Stimulated activated CD4-positive, alpha-beta T cell treated with anti-CD3 and anti-CD28 coated beads, Interleukin-2, amount 100 ng/mL, for 48 hours (primary cell): ENCODE measurements at regions not wholly inside any gene's neighbourhood (a gene's known extent, or its start where the extent isn't known, plus 50 kb on each side); places are given as distances from the start of the nearest gene placed in this dataset.

Source experiments
- DNase-seq, 2 donors: peaks; one replicate each; pipeline ENCODE4 v3.0.0-alpha.2; 2020

DNA sequence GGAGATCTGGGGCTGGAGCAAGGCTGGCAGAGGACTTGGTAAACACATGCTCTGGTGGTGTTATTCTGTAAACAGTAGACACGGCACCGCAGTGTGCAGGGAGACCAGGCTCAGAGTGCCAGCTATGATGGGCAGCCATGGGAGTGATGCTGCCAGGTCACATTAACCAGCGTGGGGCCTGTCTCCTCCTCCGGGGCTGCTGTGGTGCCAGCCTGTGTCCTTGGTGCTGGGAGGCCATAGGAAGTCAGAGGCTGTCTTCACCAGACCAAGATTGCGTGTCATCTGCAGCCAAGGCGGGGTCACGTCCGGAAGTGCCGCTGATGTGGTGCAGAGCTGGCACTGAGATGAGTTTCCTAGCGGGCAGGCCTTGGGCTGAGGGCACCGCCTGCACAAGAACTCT is 236.0 kb downstream of the GLRX3 start:
- no peak for DNase-seq

DNA sequence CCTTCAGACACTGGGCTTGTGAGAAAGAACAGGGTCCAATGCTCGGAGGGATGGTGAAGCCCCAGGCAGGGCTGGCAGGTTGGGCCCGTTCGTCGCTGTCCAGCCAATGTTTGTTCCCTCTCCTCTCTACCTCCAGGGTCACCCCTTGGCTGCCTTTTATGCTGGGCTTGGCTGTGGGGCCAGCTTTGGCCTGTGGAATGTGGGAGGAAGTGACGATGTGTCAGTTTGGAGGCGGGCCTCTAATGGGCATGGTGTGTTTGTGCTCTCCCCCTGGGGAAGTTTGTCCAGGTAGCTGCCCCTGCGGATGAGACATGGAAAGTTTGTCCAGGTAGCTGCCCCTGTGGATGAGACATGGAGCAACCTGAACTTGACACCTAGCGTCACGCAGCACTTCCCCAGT is 236.7 kb downstream of the GLRX3 start:
- DNase-seq = no peak

DNA sequence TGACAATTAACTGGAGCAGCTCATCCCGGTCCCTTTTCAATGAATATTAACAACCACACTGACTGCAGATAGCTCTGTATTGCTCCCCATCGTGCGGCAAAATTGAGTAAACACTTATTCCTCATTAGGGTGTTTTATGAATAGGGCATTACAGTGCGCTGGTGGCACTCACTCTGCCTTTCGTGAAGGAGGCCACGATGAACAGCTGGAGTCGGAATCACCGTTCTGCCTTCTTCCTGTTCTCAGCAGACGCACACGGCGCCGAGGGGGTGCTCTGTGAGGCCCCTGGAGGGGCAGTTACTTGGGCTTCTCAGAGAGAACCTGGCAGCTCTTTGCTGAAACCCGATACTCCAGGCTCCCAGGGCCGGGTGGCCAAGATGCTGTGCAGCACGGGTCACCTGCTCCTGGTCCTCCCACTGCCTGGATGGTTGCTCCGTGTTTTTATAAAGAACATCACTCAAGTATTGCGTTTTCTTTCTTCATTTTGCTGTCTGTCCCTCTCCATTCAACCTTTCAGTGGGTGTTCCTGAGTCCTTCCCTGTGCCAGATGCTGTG is 241.9 kb downstream of the GLRX3 start:
- DNase-seq = no peak

DNA sequence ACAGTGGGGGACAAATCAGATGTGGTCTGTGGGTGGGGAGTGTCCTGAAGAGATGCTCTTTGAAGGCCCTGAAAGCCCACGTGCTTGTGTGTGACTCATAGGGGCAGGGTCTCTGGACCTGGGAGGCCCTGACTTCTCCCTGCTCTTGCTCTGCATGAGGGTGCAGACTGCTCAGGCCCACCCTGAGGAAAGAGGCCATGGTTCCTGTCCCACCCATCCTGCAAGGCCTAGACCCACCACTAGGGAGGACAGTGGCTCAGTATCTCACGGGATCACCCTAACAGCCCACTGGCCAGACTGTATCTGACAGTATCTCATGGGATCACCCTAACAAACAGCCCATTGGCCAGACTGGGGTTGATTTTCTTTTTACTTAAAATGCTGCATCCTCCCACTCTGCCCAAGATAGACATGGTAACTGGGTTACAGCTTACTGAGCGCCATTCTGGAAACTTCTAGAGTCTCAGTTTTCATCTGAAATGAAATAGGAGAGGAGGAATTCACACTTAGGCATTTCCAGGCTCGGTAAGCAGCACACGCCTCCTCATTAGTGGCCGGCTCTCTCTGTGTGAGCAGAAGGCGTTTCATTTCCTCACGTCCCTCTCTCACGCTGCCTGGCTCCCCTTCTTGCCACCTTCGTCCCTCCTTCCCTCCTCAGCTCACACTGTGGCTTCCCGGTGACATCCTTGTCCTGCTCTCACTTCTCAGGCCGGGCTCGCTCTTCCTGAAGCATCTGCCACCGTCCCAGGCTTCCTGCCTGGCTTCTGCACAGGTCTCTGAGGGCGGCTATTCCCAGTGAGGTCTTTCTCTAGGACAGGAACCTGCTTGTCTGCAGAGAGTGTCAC is 242.6 kb downstream of the GLRX3 start:
- no peak for DNase-seq

DNA sequence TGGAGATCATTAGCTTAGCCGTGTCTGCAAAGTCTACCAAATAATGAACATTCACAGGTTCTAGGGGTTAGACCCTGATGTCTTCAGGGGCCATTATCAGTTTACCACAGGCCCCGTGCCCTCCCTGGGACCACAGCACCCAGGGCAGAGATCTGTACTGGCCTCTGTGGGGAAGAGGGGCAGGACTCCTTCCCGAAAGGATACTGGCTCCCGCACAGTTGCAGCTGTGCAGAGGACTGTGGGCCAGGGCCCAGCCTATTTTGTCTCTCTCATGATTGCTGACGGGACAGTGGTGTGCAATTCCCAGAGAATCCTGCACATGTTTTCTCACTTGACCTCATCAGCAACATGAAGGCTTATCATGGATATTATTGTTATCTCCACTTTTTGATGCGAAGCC is 243.9 kb downstream of the GLRX3 start:
- DNase-seq = no peak

DNA sequence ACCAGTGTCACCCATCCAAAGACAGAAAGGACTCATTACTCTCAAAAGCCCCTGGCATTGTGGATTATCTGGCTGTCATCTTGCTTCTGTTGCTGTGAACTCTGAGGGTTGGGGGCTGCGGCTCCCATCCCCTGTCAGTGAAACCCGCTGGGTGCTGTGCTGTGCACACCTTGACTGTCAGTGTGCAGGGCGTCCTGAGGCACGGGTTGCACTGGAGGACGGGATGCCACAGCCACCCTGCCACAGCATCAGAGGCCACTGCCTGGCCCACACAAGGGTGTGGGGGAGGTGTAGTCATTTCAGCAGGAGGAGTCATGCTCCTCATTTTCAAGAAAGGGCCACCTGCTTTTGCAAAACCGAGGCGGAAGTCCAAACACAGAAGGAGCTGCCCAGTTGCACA is 245.8 kb downstream of the GLRX3 start:
- no peak for DNase-seq

DNA sequence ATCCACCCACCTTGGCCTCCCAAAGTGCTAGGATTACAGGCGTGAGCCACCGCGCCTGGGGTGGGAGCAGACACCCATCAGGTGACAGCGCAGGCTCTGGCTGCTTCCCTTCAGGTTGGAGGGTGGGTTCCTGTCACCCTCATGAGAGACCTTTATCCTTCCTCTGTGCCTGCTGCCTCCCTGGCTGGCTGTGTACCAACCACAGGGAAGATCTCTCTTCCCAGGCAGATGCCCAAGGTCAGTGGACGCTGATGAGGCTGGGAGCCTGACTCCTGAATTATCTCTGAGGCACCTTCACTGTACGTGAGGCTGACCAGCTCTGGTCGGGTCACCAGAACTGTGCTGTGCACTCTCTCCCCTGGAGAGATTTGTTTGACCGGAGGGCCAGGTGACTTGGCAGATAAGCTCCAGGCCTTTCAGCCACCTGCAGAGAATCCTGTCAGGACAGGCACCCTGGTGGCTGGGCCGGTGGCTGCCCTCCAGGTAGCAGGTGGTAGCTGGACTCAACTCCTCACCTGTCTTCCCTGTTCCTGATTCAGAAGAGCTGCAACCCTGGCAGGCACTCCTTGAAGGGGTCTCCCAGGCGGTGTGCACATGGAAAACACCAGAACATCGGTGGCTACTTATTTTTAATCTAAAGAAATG is 251.9 kb downstream of the GLRX3 start:
- DNase-seq = no peak

DNA sequence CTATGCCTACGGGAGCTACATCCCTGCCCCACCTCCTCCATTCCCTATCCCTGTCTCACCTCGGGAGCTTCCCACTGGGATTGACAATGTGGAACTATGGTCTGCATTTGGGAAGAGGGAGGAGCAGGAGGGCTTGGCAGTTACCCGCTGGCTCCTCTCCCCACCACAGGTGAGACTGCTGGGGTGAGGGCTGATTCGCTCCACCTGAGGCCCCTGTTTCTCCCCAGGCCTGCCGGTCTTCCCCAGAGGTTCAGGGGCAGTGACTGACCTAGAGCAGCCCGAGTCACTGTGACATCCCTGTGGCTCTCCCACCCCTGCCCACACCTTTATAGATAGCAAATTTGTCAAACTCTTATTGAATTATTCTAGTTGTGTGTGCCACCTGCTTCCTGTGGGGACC is 252.6 kb downstream of the GLRX3 start:
- no peak for DNase-seq

DNA sequence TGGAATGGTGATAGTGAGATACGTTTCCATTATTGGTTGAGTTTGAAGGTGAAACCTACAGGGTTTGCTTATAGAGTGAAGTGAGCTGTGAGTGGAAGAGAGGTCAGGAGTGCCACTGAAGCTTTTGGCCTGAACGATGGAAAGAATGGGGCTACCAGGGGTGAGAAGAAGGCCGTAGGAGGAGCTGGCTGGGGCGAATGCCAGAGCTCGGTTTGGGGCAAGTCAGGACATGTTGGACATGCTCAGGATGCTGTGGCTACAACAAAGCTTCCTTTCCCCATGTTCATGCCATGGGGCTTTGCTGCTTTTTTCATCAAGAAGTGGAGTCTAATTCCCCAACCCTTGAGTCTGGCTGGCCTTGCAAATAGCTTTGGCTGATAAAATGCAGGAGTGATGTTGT is 253.7 kb downstream of the GLRX3 start:
- DNase-seq = no peak

DNA sequence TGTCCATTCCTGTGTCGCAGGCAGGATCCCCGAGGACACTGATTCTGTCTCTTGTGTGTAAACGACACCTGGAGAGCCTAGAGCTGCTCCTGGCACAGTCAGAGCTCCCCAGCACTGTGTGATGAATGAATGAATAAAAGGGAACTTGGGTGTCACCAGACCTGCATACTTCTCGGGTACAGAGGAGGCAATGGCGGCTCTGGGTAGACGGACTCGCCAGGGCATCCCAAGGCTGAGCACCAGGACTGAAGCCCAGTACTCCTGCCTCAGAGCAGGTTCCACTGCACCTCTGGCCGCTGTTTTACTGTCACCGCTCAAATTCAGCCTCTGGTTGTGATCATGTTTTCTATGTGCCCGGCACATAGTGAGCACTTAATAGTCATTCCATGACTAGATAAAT is 255.8 kb downstream of the GLRX3 start:
- no peak for DNase-seq

DNA sequence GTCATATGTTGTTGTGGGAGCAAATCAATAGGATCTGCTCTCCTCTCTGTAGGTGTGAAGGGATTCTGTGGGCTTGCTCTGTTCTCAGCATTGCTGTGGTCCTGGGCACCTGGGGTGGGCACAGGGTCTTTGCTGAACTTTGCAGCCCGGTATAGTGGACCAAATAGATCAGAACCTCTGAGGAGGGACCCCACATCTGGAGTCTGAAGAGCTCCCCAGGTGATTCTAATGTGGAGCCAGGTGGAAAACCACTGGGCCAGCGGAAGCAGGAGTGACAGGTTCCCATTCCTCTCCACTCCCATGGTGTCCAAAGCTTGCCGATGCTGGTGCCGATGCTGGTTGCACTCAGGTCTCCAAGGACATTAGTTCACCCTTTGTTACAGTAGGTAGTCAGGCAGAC is 257.2 kb downstream of the GLRX3 start:
- DNase-seq = no peak

DNA sequence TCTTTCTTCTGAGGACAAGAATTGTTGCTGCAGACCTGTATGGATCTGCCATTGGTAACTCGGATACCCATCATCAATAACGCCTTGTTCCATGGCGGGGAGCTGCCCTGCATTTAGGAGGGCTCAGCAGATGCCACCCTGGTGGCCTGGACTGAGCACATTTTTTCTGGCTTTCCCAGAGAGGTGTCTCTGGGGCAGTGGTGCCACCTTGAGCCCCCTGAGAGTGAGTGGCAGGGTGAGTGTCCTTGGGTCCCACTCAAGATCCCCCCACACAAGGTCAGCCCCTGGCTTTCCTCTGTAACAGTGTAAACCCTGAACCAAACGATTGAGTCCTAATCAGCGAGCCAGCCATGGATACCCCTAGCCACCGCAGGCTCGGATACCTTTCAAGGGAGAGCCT is 258.6 kb downstream of the GLRX3 start:
- no peak for DNase-seq

DNA sequence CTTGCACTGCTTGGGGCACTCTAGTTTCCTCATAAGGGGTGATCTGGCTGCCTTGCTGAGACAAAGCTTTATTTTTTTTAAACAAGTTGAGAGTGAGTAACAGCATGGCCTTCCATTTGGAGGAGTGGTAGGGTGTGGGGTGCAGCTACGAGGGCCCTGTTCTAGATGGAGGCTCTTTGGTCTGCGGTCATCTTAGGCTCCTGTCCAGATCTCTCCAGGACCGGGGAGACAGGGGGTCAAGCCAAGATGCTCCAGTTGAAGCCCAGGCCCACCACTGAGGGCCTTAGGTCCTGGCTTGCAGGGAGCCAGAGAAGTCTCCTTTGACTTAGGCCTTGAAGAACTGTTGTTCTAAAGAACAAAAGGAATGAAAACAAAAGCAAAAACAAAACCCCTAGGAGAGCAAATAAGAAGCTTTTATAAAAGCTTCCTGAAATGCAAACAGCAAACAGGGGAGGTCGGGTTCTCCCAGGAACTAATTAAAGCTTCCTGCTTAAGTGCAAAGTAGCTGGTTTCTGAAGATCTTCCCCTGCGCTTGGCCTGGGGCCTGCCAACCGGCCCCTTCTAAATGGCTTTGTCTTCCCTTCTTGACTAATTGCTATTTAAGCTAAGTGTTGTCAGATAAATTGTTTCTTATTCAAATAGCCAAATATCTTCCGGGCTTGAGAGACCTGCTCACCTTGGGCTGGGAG is 259.2 kb downstream of the GLRX3 start:
- DNase-seq = no peak

DNA sequence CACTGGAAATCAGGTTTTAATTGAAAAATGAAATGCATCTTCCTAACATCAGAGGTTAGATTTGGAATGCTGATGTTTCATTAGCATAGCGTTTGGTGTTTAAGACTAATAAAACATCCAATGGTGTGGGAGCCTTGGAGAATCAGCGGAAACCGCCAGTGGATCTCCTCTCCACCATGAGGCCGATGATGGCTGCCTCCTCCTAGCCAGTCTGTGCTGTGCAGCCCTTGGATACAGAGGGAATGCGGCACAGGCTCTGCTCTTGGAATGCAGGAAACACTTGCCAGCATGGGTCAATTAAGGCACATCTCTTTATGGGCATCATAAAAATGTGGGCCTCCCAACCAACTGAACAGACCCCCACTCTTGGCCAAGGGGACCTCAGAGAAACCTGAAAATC is 259.9 kb downstream of the GLRX3 start:
- DNase-seq = no peak

DNA sequence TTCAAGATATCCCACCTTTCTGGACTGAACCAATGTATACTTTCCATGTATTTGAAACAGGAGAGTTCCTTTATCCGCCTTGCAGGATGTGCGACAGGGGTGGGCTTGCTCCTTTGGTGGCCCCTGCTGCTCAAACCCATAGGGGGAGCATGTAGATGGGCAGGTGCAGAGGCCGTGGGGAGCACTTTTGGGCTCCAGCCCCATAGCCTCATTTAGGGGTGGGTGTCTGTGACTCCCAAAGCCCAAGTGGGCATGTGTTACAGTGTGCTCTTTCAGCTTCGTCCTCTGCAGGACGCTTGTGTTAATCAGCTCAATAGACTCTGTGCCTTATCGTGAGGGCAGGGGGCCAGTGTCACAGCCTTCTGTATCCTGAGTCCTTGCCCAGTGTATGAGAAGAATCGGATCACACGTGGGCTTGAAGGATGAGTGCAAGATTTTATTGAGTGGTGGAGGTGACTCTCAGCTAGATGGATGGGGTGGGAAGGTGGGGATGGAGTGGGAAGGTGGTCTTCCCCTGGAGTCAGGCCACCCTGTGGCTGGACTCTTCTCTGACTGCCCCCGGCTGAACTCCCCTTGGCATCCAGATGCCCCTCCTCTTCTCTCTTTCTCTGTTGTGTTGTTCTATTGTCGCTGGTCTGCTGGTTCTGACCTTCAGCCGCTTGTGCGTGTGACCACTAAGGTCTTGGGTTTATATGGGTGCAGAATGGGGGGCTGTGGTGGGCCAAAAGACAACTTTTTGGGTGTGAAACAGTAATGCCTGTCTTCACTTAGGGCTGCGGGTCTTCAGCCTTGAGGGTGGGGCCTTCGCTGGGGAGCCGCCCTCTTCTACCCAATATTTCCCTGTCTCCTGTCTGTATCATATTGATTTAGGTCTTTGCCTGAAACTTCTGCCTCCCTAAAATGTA is 262.2 kb downstream of the GLRX3 start:
- DNase-seq = no peak

DNA sequence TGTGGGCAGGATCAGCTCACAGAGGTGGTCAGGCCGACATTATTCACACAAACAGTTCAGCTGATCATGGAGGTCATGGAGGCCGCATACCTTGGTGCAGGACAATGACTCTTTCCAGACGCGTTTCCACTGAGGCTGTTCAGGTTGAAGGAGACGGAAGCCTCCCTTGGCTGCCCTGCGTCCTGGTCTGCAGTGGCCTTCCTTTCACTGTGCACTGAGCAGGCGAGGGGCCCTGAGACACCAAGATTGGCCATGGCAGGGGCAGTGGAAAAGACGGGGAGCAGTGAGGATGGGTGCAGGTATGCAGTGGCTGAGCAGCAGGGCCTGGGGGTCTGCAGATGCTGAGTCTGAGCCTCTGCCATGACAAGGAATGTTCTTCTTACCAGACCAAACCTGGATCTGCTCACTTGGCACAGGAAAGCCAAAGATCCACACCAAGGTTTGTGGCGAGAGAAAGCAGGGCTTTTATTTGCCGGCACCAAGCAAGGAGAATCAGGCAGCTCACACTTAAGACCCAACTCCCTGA is 263.3 kb downstream of the GLRX3 start:
- DNase-seq = no peak

DNA sequence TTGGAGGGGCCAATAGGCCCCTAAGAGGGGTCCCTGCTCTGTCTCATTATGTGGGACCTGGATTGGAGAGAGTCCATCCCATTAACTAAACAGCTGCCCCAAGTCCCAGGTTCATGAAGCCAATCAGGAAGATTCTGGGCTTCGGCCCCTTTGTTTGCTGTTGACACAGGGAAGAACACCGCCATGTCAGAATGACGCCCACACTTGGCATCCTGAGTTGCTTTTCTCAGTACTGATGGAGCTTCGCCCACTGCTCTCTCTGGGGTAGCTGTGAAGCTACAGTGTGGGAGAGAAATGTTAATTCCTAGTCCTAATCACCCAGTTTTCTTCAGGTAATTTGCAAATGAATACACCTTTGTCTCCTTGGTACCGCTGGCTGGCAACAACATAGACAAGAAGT is 264.7 kb downstream of the GLRX3 start:
- DNase-seq = no peak

DNA sequence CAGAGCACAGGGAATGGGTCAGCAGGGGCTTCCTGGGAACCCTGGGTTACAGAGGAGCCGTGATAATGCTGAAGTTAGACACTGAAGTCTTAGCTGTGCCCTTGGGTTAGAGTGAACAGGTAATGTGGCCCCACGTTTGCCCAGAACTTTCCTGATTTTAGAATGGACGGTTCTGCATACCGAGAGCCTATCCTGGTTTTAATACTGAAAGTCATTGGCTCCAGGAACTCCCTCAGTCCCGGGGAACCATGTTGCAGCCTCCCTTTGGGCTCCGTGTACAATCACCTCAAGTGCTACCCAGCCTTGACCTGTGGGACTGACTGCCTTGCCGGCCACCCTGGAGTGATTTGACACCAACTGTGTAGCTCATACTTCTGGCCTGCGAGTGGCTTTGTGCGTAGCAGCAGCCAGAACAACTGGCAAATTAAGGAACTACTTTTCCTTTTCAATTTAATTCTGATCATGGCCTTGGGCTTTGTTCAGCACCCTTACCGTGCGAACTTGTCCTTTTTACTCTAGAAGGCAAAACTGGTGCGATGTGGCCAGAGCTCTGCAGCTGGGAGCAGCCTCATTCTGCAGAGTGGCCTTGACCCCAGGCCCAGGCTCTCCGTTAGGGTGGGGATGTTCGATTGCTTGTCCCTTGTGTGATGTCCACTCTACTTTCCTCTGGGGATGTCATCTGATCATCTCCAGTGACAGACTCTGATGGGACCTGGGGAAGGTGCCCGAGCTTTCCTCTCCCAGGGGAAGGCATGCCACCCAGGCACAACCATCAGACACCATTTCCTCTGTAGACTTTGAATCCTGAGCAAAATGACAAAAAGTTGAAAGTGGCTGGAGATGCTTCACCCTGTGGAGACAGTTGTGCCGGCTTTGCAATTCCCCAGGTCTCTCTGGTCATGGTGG is 265.9 kb downstream of the GLRX3 start:
- no peak for DNase-seq

DNA sequence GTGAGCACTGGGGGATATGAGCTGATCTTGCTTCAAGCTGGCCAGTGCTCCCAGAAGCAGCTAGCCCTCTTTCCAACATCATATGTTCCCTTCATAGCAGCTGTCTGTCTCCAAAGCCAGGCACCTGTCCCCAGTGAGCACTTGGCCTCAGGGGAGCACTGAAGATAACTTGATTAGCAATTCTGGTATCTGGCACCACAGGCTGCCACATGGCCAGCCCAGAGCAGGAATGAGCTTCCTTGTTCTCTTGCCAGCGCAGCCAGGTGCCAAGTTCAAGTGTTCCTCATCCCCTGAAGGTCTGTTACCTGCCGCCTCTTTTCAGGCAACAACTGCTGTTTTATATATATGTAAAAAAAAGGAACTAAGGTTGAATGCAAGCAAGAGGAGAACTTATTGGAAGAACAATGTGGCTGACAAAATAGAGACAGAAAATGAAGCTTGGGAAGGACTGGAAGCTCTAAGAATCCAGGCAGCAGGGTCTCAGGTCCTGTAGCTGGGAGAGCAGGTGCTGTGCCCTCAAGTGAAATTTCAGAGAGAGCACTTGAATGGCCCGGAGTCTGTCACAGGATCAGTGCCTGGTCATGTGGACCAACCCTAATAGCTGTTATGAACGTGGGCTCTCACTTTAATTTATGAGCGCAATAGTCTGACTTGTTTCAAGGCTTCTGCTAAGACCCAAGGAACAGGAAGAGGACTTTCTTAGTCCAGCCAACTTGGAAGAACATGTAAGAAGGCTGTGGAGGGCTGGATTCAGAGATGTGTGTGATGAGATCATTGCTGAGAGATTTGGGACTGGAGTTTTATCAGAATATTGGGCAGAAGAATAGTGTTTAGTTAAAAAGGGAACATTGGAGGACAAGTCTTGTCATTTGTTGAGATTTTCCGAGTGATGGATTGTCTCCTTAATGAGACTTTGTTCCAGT is 267.2 kb downstream of the GLRX3 start:
- DNase-seq = no peak

DNA sequence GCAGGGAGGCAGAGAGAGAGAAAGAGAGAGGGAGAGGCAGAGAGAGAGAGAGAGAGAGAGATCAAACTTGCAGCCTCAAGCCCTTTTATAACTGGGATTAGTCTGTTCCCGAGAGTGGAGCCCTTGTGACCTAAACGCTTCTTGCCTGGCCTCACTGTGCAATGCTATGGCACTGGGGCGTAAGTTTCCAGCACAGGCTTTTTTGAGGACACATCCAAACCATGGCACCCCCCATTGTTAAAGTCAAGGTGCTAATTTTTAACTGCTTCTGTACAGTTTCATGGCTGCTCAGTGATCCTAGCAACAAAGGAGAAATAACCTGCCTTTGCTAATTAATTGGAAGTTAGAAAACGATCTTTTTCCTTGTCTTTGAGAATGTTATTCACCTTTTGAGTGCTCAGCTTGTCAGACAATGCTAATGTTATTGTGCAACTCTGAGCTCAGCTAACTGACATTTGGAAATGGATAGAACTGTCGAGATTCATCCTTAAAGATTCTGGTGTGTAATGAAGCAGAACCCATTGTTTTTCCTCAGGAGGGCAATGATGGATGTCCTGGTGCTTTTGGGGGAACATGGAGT is 268.4 kb downstream of the GLRX3 start:
- no peak for DNase-seq
